ENCODE measurements at regions not wholly inside any gene's neighbourhood (a gene's known extent, or its start where the extent isn't known, plus 50 kb on each side); places are given as distances from the start of the nearest gene placed in this dataset.

DNA sequence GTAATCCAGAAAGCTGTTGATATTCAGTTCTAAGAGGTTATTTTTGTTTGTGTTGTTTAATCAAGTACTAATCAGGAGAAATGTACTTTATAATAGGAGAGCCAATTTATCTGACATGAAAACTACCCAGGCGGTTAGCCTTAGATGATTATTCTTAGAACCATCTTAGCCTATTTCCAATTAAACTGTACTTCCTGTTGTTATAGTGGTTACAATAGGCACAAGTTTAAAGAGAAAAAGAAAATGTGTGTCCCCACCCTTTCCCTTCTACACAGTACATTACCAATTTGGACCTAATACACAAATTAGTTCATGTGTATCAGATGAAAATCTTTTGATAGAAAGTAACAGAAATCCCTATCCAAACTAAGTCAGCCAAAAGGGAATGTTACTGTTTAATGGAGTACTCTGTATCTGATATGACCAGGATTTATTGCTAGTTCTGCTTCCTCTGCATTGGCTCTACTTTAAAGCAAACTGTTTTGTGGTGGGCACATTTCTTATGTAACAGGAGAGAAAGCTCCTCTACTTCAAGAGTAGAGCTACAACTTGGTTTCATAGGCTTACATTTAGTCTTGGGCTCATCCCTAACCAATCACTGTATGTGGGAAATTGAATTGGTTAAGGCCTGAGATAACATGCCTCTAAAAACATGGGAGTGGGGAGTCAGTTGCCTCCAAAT, 217.9 kb downstream of the UBE2E3 start:
- ATAC-seq (ENCODE audit: low read depth in 2 of 2) (peak; percentile 68 to 69), DNase-seq (peak in 1 of 3 donors; percentile 86)
- H3K36me3 ChIP-seq (ENCODE audit: control insufficient read depth, insufficient read depth, low read length) = no peaks in the 10 kb centered on the region
- H3K4me1 ChIP-seq (ENCODE audit: control insufficient read depth, insufficient read depth, low read length, poor library complexity, severe bottlenecking) = peaks cover 30% of the 10 kb centered on the region
- Mint-ChIP-seq H3K27me3 (peaks cover under 1% of the 10 kb centered on the region), H3K4me3 (peak overlapping the region; percentile 8 to 61 (median 34)), H3K36me3 (peaks cover 7% of the 10 kb centered on the region), H3K9me3 (peaks cover 0 to 8% (median 3%) of the 10 kb centered on the region in 7 donors), H3K27ac (peak overlapping the region; percentile 71 to 85 (median 82)), H3K4me1 (peaks cover 13 to 55% (median 28%) of the 10 kb centered on the region in 4 donors)
- peak overlapping the region; percentile 51 for H3K4me3 ChIP-seq (ENCODE audit: low read depth, low read length)
- H3K27ac ChIP-seq (ENCODE audit: insufficient read depth, low read length, poor library complexity, severe bottlenecking) = peak overlapping the region; percentile 34
- H3K9me3 ChIP-seq (ENCODE audit: control insufficient read depth in 2 of 2, low read length in 2 of 2) = no peaks in the 10 kb centered on the region
- H3K27me3 ChIP-seq (ENCODE audit: control insufficient read depth, insufficient read depth, low read length) = no peaks in the 10 kb centered on the region

DNA sequence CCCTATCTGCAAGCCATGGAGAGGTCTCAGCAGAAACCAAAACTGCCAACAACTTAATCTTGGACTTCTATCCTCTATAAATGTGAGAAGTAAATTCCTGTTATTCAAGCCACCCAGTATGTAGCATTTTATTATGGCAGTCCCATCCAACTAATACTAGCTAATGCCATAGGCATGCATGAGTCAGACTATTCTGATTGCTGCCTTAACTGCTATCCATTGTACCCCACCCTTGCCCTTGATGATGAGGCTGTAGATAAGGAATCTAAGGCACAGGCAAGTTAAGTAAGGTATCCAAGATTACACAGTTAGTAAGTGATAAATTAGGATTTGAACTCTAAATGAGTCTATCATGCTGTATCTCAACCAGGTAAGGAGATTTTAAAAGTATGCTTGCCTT, 223.0 kb downstream of the UBE2E3 start:
- peaks cover 0 to 15% of the 10 kb centered on the region in 2 experiments for H3K9me3 ChIP-seq (ENCODE audit: control insufficient read depth in 2 of 2, low read length in 2 of 2)
- H3K4me1 Mint-ChIP-seq = peaks cover 3 to 31% (median 14%) of the 10 kb centered on the region in 4 donors
- H3K36me3 Mint-ChIP-seq = peaks cover 16% of the 10 kb centered on the region
- H3K27me3 Mint-ChIP-seq = no peaks in the 10 kb centered on the region
- ATAC-seq (ENCODE audit: low read depth in 2 of 2) (no peak), DNase-seq (no peak)
- no peak overlapping the region for H3K27ac ChIP-seq (ENCODE audit: insufficient read depth, low read length, poor library complexity, severe bottlenecking)
- no peak overlapping the region for H3K27ac Mint-ChIP-seq
- H3K9me3 Mint-ChIP-seq = peaks cover 0 to 27% (median 11%) of the 10 kb centered on the region in 7 donors
- no peaks in the 10 kb centered on the region for H3K36me3 ChIP-seq (ENCODE audit: control insufficient read depth, insufficient read depth, low read length)
- H3K4me3 Mint-ChIP-seq = peak overlapping the region in 1 of 4 donors; percentile 21
- no peak overlapping the region for H3K4me3 ChIP-seq (ENCODE audit: low read depth, low read length)
- peaks cover 8% of the 10 kb centered on the region for H3K4me1 ChIP-seq (ENCODE audit: control insufficient read depth, insufficient read depth, low read length, poor library complexity, severe bottlenecking)
- H3K27me3 ChIP-seq (ENCODE audit: control insufficient read depth, insufficient read depth, low read length) = no peaks in the 10 kb centered on the region

DNA sequence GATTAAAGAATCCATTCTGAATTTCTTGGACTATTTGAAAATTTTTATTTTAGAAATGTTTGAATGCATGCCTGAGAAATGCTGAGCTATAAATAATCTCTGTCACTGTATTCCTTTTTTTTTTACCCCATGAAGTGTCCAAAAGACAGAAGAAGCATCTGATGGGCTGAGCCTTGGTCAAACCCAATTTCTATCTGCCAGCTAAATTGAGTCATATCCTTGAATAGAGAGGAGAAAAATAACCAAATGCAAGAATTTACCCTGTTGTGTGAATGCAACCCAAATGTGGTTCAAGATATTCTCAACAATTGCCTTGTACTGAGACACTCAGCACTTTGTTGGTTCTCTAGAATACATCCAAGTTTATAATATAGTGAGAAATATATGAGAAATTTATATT, 223.5 kb downstream of the UBE2E3 start:
- H3K9me3 ChIP-seq (ENCODE audit: control insufficient read depth in 2 of 2, low read length in 2 of 2) = peaks cover 0 to 15% of the 10 kb centered on the region in 2 experiments
- no peak for DNase-seq
- ATAC-seq (ENCODE audit: low read depth in 2 of 2) = no peak
- no peak overlapping the region for H3K4me3 Mint-ChIP-seq
- H3K27ac Mint-ChIP-seq = no peak overlapping the region
- H3K4me1 ChIP-seq (ENCODE audit: control insufficient read depth, insufficient read depth, low read length, poor library complexity, severe bottlenecking) = peaks cover 3% of the 10 kb centered on the region
- H3K4me1 Mint-ChIP-seq = peaks cover 0 to 26% (median 9%) of the 10 kb centered on the region in 4 donors
- no peaks in the 10 kb centered on the region for H3K27me3 Mint-ChIP-seq
- no peaks in the 10 kb centered on the region for H3K36me3 ChIP-seq (ENCODE audit: control insufficient read depth, insufficient read depth, low read length)
- H3K4me3 ChIP-seq (ENCODE audit: low read depth, low read length) = no peak overlapping the region
- peaks cover 0 to 29% (median 14%) of the 10 kb centered on the region in 7 donors for H3K9me3 Mint-ChIP-seq
- no peaks in the 10 kb centered on the region for H3K27me3 ChIP-seq (ENCODE audit: control insufficient read depth, insufficient read depth, low read length)
- H3K36me3 Mint-ChIP-seq = peaks cover 16% of the 10 kb centered on the region
- H3K27ac ChIP-seq (ENCODE audit: insufficient read depth, low read length, poor library complexity, severe bottlenecking) = no peak overlapping the region

DNA sequence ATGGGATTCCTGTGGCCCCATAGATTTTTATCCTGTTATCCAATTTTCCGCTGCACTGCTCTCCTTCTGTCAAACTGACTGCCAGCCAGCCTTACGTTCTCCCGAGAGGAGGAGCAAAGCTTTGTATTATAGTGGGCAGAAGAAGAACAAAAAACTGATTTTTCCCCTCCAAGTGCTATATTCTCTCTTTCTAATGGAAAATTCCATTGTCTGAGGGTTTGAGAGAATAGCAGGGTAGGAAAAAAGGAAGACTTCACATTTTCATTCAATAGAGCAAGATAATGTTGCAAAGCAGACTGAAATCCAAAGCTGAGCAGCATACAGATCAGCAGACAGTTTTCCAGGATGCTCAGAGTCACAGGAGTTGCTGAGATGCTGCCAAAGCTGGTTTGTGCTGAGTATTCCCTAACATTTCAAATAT, 238.0 kb downstream of the UBE2E3 start:
- Mint-ChIP-seq H3K4me3 (no peak overlapping the region), H3K9me3 (peaks cover 0 to 8% (median 2%) of the 10 kb centered on the region in 7 donors), H3K36me3 (no peaks in the 10 kb centered on the region), H3K27ac (no peak overlapping the region), H3K27me3 (no peaks in the 10 kb centered on the region), H3K4me1 (peaks cover 5 to 13% (median 8%) of the 10 kb centered on the region in 4 donors)
- ATAC-seq (ENCODE audit: low read depth in 2 of 2) = no peak
- Histone ChIP-seq H3K9me3 (ENCODE audit: control insufficient read depth in 2 of 2, low read length in 2 of 2) (no peaks in the 10 kb centered on the region), H3K27me3 (ENCODE audit: control insufficient read depth, insufficient read depth, low read length) (no peaks in the 10 kb centered on the region), H3K27ac (ENCODE audit: insufficient read depth, low read length, poor library complexity, severe bottlenecking) (no peak overlapping the region), H3K36me3 (ENCODE audit: control insufficient read depth, insufficient read depth, low read length) (no peaks in the 10 kb centered on the region), H3K4me1 (ENCODE audit: control insufficient read depth, insufficient read depth, low read length, poor library complexity, severe bottlenecking) (no peaks in the 10 kb centered on the region), H3K4me3 (ENCODE audit: low read depth, low read length) (no peak overlapping the region)
- DNase-seq = no peak

DNA sequence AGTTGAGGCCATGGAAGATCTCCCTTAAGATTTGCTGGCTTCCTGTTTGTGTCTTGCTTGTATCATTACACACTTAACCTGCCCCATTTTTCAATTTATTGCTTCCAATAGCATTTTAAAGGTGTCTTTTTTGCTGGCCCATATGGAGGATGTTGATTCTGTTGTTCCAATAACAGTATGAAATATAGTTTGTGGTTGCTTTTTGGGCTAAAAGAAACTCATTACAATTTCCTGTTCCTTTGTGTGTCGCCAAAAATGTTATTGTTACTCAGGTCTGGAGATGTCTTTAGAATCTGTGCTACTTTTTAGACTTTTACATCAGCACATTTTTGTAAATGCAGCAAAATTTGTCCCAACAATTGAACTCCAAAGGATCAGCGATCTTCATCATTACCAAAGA, 234.0 kb upstream of the ITGA4 start:
- no peaks in the 10 kb centered on the region for H3K27me3 Mint-ChIP-seq
- H3K27ac ChIP-seq (ENCODE audit: insufficient read depth, low read length, poor library complexity, severe bottlenecking) = peak overlapping the region; percentile 50
- H3K4me3 ChIP-seq (ENCODE audit: low read depth, low read length) = no peak overlapping the region
- peaks cover 12 to 29% (median 20%) of the 10 kb centered on the region in 4 donors for H3K4me1 Mint-ChIP-seq
- peaks cover 5% of the 10 kb centered on the region for H3K36me3 Mint-ChIP-seq
- H3K27me3 ChIP-seq (ENCODE audit: control insufficient read depth, insufficient read depth, low read length) = no peaks in the 10 kb centered on the region
- H3K9me3 ChIP-seq (ENCODE audit: control insufficient read depth in 2 of 2, low read length in 2 of 2) = no peaks in the 10 kb centered on the region
- H3K9me3 Mint-ChIP-seq = peaks cover 0 to 6% (median 4%) of the 10 kb centered on the region in 7 donors
- H3K27ac Mint-ChIP-seq = peak overlapping the region; percentile 59 to 95 (median 71)
- peak in 1 of 2 donors; percentile 24 for ATAC-seq (ENCODE audit: low read depth in 2 of 2)
- no peaks in the 10 kb centered on the region for H3K4me1 ChIP-seq (ENCODE audit: control insufficient read depth, insufficient read depth, low read length, poor library complexity, severe bottlenecking)
- peaks cover 2% of the 10 kb centered on the region for H3K36me3 ChIP-seq (ENCODE audit: control insufficient read depth, insufficient read depth, low read length)
- peak in 2 of 3 donors; percentile 13 to 55 for DNase-seq
- peak overlapping the region in 3 of 4 donors; percentile 7 to 56 (median 44) for H3K4me3 Mint-ChIP-seq

DNA sequence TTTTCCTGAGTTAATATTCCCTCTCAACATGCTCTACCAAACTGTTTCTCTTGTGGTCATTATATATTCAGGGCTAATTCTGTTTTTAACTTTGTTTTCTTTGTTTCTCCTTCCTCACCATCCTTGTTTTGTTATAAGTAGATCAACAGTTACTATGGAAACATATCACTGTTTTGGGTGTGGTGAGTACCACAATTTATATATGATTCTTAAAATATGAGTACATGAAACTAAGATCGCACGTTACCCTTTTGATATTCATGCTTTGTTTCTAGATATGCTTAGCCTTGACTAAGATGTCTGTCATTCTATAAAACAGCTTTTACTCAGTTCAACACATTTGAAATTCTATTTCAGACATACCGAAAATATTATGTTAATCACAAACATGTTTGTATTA, 232.3 kb upstream of the ITGA4 start:
- DNase-seq (peak in 2 of 3 donors; percentile 10 to 50), ATAC-seq (ENCODE audit: low read depth in 2 of 2) (no peak)
- Mint-ChIP-seq H3K27me3 (no peaks in the 10 kb centered on the region), H3K4me3 (peak overlapping the region in 3 of 4 donors; percentile 15 to 56 (median 39)), H3K36me3 (peaks cover 5% of the 10 kb centered on the region), H3K27ac (peak overlapping the region; percentile 78 to 96 (median 84)), H3K4me1 (peaks cover 12 to 29% (median 21%) of the 10 kb centered on the region in 4 donors), H3K9me3 (peaks cover 0 to 6% (median 1%) of the 10 kb centered on the region in 7 donors)
- Histone ChIP-seq H3K36me3 (ENCODE audit: control insufficient read depth, insufficient read depth, low read length) (peaks cover 2% of the 10 kb centered on the region), H3K4me1 (ENCODE audit: control insufficient read depth, insufficient read depth, low read length, poor library complexity, severe bottlenecking) (no peaks in the 10 kb centered on the region), H3K27me3 (ENCODE audit: control insufficient read depth, insufficient read depth, low read length) (no peaks in the 10 kb centered on the region), H3K27ac (ENCODE audit: insufficient read depth, low read length, poor library complexity, severe bottlenecking) (peak overlapping the region; percentile 60), H3K9me3 (ENCODE audit: control insufficient read depth in 2 of 2, low read length in 2 of 2) (no peaks in the 10 kb centered on the region), H3K4me3 (ENCODE audit: low read depth, low read length) (peak overlapping the region; percentile 39)

DNA sequence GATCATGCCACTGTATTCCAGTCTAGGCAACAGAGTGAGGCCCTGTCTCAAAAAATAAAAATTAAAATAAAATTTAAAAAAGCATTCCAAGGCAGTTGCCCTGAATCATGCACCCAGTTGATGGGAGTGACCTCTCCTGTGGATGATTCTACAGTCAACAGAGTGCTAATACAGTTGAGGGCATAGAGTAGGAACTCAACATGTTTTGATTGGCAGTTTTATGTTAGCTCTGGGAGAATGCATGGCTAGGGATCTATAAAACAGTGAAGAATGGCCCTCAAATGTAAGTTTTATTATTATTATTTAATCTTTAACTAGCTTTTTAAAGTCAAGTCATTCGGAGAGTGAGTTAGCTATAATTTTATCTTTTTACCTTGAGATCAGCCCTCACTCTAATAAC, 228.5 kb upstream of the ITGA4 start:
- ATAC-seq (ENCODE audit: low read depth in 2 of 2) = no peak
- Histone ChIP-seq H3K27me3 (ENCODE audit: control insufficient read depth, insufficient read depth, low read length) (no peaks in the 10 kb centered on the region), H3K4me1 (ENCODE audit: control insufficient read depth, insufficient read depth, low read length, poor library complexity, severe bottlenecking) (no peaks in the 10 kb centered on the region), H3K27ac (ENCODE audit: insufficient read depth, low read length, poor library complexity, severe bottlenecking) (no peak overlapping the region), H3K9me3 (ENCODE audit: control insufficient read depth in 2 of 2, low read length in 2 of 2) (no peaks in the 10 kb centered on the region), H3K4me3 (ENCODE audit: low read depth, low read length) (no peak overlapping the region), H3K36me3 (ENCODE audit: control insufficient read depth, insufficient read depth, low read length) (peaks cover 2% of the 10 kb centered on the region)
- Mint-ChIP-seq H3K4me3 (no peak overlapping the region), H3K9me3 (peaks cover 0 to 4% (median 0%) of the 10 kb centered on the region in 7 donors), H3K36me3 (peaks cover 5% of the 10 kb centered on the region), H3K4me1 (peaks cover 9 to 13% (median 12%) of the 10 kb centered on the region in 4 donors), H3K27me3 (no peaks in the 10 kb centered on the region), H3K27ac (no peak overlapping the region)
- DNase-seq = no peak

DNA sequence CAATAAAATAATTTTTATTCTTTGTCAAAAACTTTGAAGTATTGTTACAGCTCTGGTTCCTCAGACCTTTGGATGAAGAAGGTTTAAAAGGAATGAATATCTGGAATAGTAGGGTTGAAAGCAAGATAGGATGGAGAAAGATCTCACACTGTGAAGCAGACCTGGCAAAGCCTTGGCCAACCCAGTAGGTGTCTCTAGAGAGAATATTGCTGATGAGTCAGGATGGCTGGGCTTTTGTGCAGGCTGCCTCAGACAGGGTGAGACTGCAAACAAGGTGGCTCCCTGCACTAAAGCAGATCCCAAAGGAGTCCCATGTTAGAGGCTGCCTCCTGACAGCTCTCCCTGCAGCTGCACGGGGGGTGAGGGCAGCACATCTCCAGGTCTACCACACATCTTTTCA, 226.0 kb upstream of the ITGA4 start:
- Histone ChIP-seq H3K9me3 (ENCODE audit: control insufficient read depth in 2 of 2, low read length in 2 of 2) (no peaks in the 10 kb centered on the region), H3K36me3 (ENCODE audit: control insufficient read depth, insufficient read depth, low read length) (peaks cover 2% of the 10 kb centered on the region), H3K4me3 (ENCODE audit: low read depth, low read length) (no peak overlapping the region), H3K27me3 (ENCODE audit: control insufficient read depth, insufficient read depth, low read length) (no peaks in the 10 kb centered on the region), H3K27ac (ENCODE audit: insufficient read depth, low read length, poor library complexity, severe bottlenecking) (no peak overlapping the region), H3K4me1 (ENCODE audit: control insufficient read depth, insufficient read depth, low read length, poor library complexity, severe bottlenecking) (no peaks in the 10 kb centered on the region)
- DNase-seq (no peak), ATAC-seq (ENCODE audit: low read depth in 2 of 2) (no peak)
- Mint-ChIP-seq H3K36me3 (peaks cover 5% of the 10 kb centered on the region), H3K27ac (no peak overlapping the region), H3K27me3 (no peaks in the 10 kb centered on the region), H3K4me3 (no peak overlapping the region), H3K9me3 (peaks cover 0 to 3% (median 0%) of the 10 kb centered on the region in 7 donors), H3K4me1 (peaks cover 0 to 7% (median under 1%) of the 10 kb centered on the region in 4 donors)
